SK-MEL-5 (cell line): ENCODE measurements at regions not wholly inside any gene's neighbourhood (a gene's known extent, or its start where the extent isn't known, plus 50 kb on each side); places are given as distances from the start of the nearest gene placed in this dataset.
"Not testable (repeated sequence)": the region's sequence is repeated elsewhere in the genome, so short reads cannot be mapped to it uniquely, and the experiment has no call there.

Source experiments
- DNase-seq: peaks from one replicate; pipeline ENCODE4 v3.0.0-alpha.2; 2016; ENCODE audit warnings: low read depth, low spot score
- in situ Hi-C: cut with HindIII; loops from 2 replicates; pipeline ENCODE4 v1.10.0; 2016; ENCODE audit warnings: low sequenced_read_pairs, high pct_unique_total_duplicates, low pct_unique_long_range_greater_than_20kb

- DNase-seq, in situ Hi-C loops: not testable (repeated sequence)
Observed at GRCh38 chr7:6974876-6975275, 148.8 kb upstream of the CCZ1B start.

GRCh38 chr7:6975346-6975745 is 149.3 kb upstream of the CCZ1B start:
- in situ Hi-C loops, DNase-seq: not testable (repeated sequence)

DNA sequence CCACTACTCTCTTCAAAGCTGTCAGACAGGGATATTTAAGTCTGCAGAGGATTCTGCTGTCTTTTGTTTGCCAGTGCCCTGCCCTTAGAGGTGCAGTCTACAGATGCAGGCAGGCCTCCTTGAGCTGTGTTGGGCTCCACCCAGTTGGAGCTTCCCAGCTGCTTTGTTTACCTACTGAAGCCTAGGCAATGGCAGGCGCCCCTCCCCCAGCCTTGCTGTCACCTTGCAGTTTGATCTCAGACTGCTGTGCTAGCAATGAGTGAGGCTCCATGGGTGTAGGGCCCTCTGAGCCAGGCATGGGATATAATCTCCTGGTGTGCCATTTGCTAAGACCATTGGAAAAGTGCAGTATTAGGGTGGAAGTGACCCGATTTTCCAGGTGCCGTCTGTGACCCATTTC is 151.3 kb upstream of the CCZ1B start:
- DNase-seq, in situ Hi-C loops: not testable (repeated sequence)

DNA sequence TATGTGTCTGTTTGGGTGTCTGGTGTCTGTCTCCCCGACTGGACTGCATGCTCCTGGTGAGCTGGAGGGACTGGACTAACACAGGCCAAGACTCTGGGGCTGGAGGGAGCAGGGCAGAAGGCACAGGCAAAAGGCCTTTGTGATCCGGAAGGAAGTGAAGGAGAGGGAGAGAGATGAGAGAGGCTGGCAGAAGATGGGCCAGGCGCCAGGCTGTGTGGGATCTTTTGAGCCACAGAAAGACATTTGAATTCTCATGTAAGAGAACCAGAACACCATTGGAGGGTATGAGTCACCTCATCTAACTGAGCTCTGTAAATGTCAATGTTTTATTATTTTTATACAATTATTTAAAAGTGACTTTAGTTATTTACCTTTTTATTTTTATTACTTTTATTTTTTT is 152.3 kb upstream of the CCZ1B start:
- DNase-seq, in situ Hi-C loops: not testable (repeated sequence)

GRCh38 chr7:6979456-6979855 is 153.4 kb upstream of the CCZ1B start:
- in situ Hi-C loops = not testable (repeated sequence)

GRCh38 chr7:6982375-6982774 is 156.3 kb upstream of the CCZ1B start:
- in situ Hi-C loops, DNase-seq: not testable (repeated sequence)

More at GRCh38 chr7:6979456-6979855, 153.4 kb upstream of the CCZ1B start:
- DNase-seq = not testable (repeated sequence)

GRCh38 chr7:6986892-6987291 is 160.8 kb upstream of the CCZ1B start:
- DNase-seq = not testable (repeated sequence)

GRCh38 chr7:6988608-6989007 is 162.5 kb upstream of the CCZ1B start:
- DNase-seq, in situ Hi-C loops: not testable (repeated sequence)

More at GRCh38 chr7:6986892-6987291, 160.8 kb upstream of the CCZ1B start:
- in situ Hi-C loops = not testable (repeated sequence)

DNA sequence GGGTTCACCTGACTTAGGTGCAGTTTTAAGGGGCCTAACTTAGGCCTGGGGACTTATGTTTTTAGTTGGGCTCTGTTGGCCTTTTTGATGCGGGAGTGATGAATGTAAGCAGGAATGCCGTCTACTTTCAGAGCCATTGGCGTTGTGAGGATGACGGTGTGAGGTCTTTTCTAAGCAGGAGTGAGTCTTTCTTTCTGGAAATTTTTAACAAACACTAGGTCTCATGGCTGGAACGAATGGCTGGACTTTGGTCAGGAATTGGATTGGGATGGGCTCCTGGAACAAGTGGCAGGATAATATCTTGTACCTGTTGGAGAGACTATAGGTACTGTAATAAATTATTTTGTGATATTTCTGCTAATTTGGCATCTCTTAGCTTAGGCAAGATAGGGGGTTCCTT is 163.9 kb upstream of the CCZ1B start:
- DNase-seq, in situ Hi-C loops: not testable (repeated sequence)

GRCh38 chr7:6990426-6991152 is 164.5 kb upstream of the CCZ1B start:
- DNase-seq, in situ Hi-C loops: not testable (repeated sequence)

GRCh38 chr7:6991169-6991611 is 165.1 kb upstream of the CCZ1B start:
- DNase-seq, in situ Hi-C loops: not testable (repeated sequence)

GRCh38 chr7:6991686-6992085 is 165.6 kb upstream of the CCZ1B start:
- in situ Hi-C loops, DNase-seq: not testable (repeated sequence)

DNA sequence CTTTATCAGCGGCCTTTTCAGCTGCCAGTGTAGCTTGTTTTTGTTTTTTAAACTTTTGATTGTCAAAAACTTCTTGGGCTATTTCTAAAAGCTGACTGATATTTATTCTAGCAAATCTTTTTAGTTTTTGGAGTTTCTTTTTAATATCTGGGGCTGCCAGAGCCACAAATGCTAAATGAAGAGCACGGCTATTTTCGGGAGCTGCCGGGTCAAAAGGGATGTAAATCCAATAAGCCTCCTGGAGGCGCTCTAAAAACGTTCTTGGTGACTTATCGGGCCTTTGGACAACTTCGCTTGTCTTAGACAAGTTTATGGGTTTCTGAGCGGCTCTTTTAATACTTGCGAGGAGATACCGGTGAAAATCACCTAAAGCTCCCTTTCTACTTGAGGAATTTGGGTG is 166.1 kb upstream of the CCZ1B start:
- DNase-seq, in situ Hi-C loops: not testable (repeated sequence)

DNA sequence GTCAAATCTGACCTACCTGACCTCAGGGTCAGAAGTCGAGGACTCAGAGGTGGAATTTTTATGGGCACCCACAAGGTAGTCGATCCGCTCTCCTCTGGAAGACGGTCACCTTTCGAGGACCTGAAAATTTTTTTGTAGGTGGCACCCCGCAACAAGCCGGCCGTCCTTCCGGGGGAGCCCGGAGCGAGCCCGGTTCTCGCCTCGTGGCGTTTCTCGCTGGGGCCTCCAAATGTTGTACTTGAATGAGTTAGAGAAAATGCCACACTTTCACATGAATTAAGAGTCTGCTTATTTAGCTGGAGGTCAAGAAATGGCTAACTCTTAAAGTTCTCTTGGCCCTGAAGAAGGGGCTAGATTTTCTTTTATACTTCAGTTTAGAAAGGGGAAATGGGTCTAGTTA is 169.0 kb upstream of the CCZ1B start:
- not testable (repeated sequence) for DNase-seq

DNA sequence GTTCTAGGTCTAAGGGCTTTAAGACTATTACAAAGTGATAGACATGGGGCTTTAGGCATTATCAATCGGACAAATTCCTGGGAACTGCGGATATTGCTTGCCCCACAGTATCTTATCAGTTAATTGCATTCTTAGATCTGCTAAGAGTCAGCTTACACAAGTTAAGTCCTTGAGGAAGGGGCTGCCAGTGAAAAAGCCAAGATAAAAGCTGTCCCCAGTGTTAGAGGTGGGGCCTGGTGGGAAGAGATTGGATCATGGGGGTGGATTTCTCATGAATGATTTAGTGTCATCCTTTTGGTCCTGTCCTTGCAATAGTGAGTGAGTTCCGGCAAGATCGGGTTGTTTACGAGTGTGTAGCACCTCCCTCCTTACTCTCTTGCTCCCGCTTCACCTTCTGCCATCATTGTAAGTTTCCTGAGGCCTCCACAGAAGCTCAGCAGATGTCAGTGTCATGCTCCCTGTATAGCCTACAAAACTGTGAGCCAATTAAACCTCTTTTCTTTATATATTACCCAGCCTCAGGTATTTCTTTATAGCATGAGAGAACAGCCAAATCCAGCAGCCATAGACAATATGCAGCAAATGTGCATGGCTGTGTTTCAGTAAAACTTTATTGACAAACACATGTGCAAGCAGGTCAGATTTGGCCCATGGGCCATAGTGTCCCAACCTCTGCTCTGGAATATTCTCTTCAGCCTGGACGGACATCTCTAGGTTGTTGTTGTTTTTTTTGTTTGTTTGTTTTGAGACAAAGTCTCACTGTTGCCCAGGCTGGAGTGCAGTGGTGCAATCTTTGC is 169.6 kb upstream of the CCZ1B start:
- in situ Hi-C loops, DNase-seq: not testable (repeated sequence)

More for the DNA sequence above, 169.0 kb upstream of the CCZ1B start:
- in situ Hi-C loops = not testable (repeated sequence)

GRCh38 chr7:6999067-6999666 is 173.1 kb upstream of the CCZ1B start:
- in situ Hi-C loops, DNase-seq: not testable (repeated sequence)

DNA sequence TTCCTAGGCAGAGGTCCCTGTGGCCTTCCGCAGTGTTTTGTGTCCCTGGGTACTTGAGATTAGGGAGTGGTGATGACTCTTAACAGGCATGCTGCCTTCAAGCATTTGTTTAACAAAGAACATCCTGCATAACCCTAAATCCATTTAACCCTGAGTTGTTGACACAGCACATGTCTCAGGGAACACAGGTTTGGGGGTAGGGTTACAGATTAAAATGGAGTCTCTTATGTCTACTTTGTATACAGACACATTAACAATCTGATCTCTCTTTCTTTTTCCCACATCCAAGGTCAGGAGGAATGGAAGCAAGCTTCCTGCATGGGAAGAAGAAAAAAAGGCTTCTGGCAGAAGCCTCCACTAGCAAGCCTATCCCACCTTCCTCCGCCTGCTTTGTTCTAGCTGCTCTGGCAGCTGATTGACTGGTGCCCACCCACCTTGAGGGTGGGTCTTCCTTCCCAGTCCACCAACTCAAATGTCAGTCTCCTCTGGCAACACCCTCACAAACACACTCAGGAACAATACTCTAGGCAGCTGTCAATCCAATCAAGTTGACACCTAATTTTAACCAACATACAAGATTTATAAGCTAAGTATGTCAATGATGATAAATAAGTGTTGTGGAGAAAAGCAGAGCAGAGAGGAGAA is 176.5 kb upstream of the CCZ1B start:
- no peak for DNase-seq
- in situ Hi-C loops = no loop called here

- in situ Hi-C loops = no loop called here
- DNase-seq = no peak
Observed at GRCh38 chr7:7005303-7005702, 177.0 kb upstream of the C1GALT1 start.
